HEK293T (cell line): ENCODE measurements at regions not wholly inside any gene's neighbourhood (a gene's known extent, or its start where the extent isn't known, plus 50 kb on each side); places are given as distances from the start of the nearest gene placed in this dataset.

ENCODE experiments used
- ARNT ChIP-seq: fragments of 450-650 bp; IDR thresholded peaks from 2 replicates; pipeline ENCODE4 v1.6.1; 2017; ENCODE audit warnings: mild to moderate bottlenecking
- FOXA1 ChIP-seq: fragments of 450-650 bp; IDR thresholded peaks from 2 replicates; pipeline ENCODE4 v1.6.1; 2016; ENCODE audit warnings: mild to moderate bottlenecking
- FOXK2 ChIP-seq: fragments of 450-650 bp; IDR thresholded peaks from 2 replicates; pipeline ENCODE4 v1.6.1; 2016; ENCODE audit warnings: mild to moderate bottlenecking
- FOXM1 ChIP-seq: fragments of 450-650 bp; IDR thresholded peaks from 2 replicates; pipeline ENCODE4 v1.6.1; 2017; ENCODE audit warnings: mild to moderate bottlenecking, borderline replicate concordance
- LEF1 ChIP-seq: fragments of 450-650 bp; IDR thresholded peaks from 2 replicates; pipeline ENCODE4 v1.6.1; 2017; ENCODE audit warnings: mild to moderate bottlenecking, borderline replicate concordance
- SP1 ChIP-seq: fragments of 450-650 bp; IDR thresholded peaks from 2 replicates; pipeline ENCODE4 v1.6.1; 2017
- SUZ12 ChIP-seq: fragments of 450-650 bp; IDR thresholded peaks from 2 replicates; pipeline ENCODE4 v1.6.1; 2016; ENCODE audit warnings: mild to moderate bottlenecking

GRCh38 chr2:847669-848068 is 103.0 kb upstream of the SNTG2 start:
- TF ChIP-seq FOXM1: no peak
- TF ChIP-seq FOXA1: no peak
- TF ChIP-seq SUZ12: no peak
- TF ChIP-seq ARNT: no peak
- no peak for TF ChIP-seq LEF1
- no peak for TF ChIP-seq SP1
- no peak for TF ChIP-seq FOXK2
